Activated CD4-positive, alpha-beta T cell treated with anti-CD3 and anti-CD28 coated beads, Interleukin-2, amount 10 ng/mL, durations not matched to agents 7 days and 5 days (primary cell): ENCODE measurements at regions not wholly inside any gene's neighbourhood (a gene's known extent, or its start where the extent isn't known, plus 50 kb on each side); places are given as distances from the start of the nearest gene placed in this dataset.
"Not testable (repeated sequence)": the region's sequence is repeated elsewhere in the genome, so short reads cannot be mapped to it uniquely, and the experiment has no call there.

Source experiments
- CTCF ChIA-PET: fragments of 350-600 bp; sonication (Branson Sonifier 250); formaldehyde crosslinking; loops from one replicate; lab custom pipeline; 2021; ENCODE audit warnings: antibody characterized with exemption; lab: Charles Lee
- POLR2A ChIA-PET: fragments of 350-600 bp; sonication (Branson Sonifier 250); formaldehyde crosslinking; loops from one replicate; lab custom pipeline; 2021; ENCODE audit warnings: antibody characterized with exemption; lab: Charles Lee
- DNase-seq: peaks from one replicate; pipeline ENCODE4 v3.0.0-alpha.2; 2020
- H3K27ac Mint-ChIP-seq: one replicate; pipeline ENCODE4 v1.8.0; 2021; ENCODE audit warnings: mild to moderate bottlenecking, moderate library complexity, mixed read lengths
- H3K27me3 Mint-ChIP-seq: one replicate; pipeline ENCODE4 v1.8.0; 2021; ENCODE audit warnings: mixed read lengths
- H3K36me3 Mint-ChIP-seq: one replicate; pipeline ENCODE4 v1.8.0; 2021; ENCODE audit warnings: low read depth, mixed read lengths
- H3K4me1 Mint-ChIP-seq: one replicate; pipeline ENCODE4 v1.8.0; 2021; ENCODE audit warnings: mixed read lengths
- H3K4me3 Mint-ChIP-seq: one replicate; pipeline ENCODE4 v1.8.0; 2021; ENCODE audit warnings: mild to moderate bottlenecking, moderate library complexity, mixed read lengths
- H3K9me3 Mint-ChIP-seq: one replicate; pipeline ENCODE4 v1.8.0; 2021; ENCODE audit warnings: mixed read lengths

GRCh38 chr12:73599268-73599667, 938.4 kb upstream of the ATXN7L3B start:
- Mint-ChIP-seq H3K27ac (no peak overlapping the region), H3K27me3 (no peaks in the 10 kb centered on the region), H3K4me3 (no peak overlapping the region), H3K4me1 (no peaks in the 10 kb centered on the region), H3K36me3 (no peaks in the 10 kb centered on the region), H3K9me3 (peaks cover 2% of the 10 kb centered on the region)
- CTCF ChIA-PET: no interaction called here
- no peak for DNase-seq
- POLR2A ChIA-PET: no interaction called here

DNA sequence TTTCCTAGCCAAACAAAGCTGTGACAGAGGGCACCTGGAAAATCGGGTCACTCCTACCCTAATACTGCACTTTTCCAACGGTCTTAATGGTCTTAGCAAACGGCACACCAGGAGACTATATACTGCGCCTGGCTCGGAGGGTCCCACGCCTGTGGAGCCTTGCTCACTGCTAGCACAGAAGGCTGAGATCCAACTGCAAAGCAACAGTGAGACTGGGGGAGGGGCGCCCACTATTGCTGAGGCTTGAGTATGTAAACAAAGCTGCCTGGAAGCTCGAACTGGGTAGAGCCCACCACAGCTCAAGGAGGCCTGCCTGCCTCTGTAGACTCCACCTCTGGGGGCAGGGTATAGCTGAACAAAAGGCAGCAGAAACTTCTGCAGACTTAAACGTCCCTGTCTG, 931.7 kb upstream of the ATXN7L3B start:
- H3K4me3 Mint-ChIP-seq, H3K27me3 Mint-ChIP-seq, H3K36me3 Mint-ChIP-seq, CTCF ChIA-PET, H3K9me3 Mint-ChIP-seq, POLR2A ChIA-PET, H3K27ac Mint-ChIP-seq, DNase-seq, H3K4me1 Mint-ChIP-seq: not testable (repeated sequence)

GRCh38 chr12:73612551-73612950, 925.1 kb upstream of the ATXN7L3B start:
- Mint-ChIP-seq H3K4me1 (no peaks in the 10 kb centered on the region), H3K4me3 (no peak overlapping the region), H3K9me3 (peaks cover 10% of the 10 kb centered on the region), H3K27ac (no peak overlapping the region), H3K27me3 (no peaks in the 10 kb centered on the region), H3K36me3 (no peaks in the 10 kb centered on the region)
- POLR2A ChIA-PET: no interaction called here
- DNase-seq: no peak
- CTCF ChIA-PET: no interaction called here

- POLR2A ChIA-PET: no interaction called here
- Mint-ChIP-seq H3K9me3 (peaks cover 5% of the 10 kb centered on the region), H3K27ac (no peak overlapping the region), H3K36me3 (no peaks in the 10 kb centered on the region), H3K27me3 (no peaks in the 10 kb centered on the region), H3K4me1 (no peaks in the 10 kb centered on the region), H3K4me3 (no peak overlapping the region)
- CTCF ChIA-PET: no interaction called here
- DNase-seq: no peak
Measured at GRCh38 chr12:73623421-73623820, 914.2 kb upstream of the ATXN7L3B start.

GRCh38 chr12:73625226-73625625, 912.4 kb upstream of the ATXN7L3B start:
- CTCF ChIA-PET: no interaction called here
- Mint-ChIP-seq H3K4me1 (no peaks in the 10 kb centered on the region), H3K27me3 (no peaks in the 10 kb centered on the region), H3K36me3 (no peaks in the 10 kb centered on the region), H3K4me3 (no peak overlapping the region), H3K9me3 (peaks cover 5% of the 10 kb centered on the region), H3K27ac (no peak overlapping the region)
- no peak for DNase-seq
- POLR2A ChIA-PET: no interaction called here

- H3K4me1 Mint-ChIP-seq: no peaks in the 10 kb centered on the region
- no peak overlapping the region for H3K27ac Mint-ChIP-seq
- no peaks in the 10 kb centered on the region for H3K27me3 Mint-ChIP-seq
- H3K9me3 Mint-ChIP-seq: no peaks in the 10 kb centered on the region
- no peaks in the 10 kb centered on the region for H3K36me3 Mint-ChIP-seq
- CTCF ChIA-PET: no interaction called here
- POLR2A ChIA-PET: no interaction called here
- no peak overlapping the region for H3K4me3 Mint-ChIP-seq
- DNase-seq: no peak
Measured at GRCh38 chr12:73629171-73629570, 908.5 kb upstream of the ATXN7L3B start.

- no peak overlapping the region for H3K27ac Mint-ChIP-seq
- H3K4me1 Mint-ChIP-seq: no peaks in the 10 kb centered on the region
- no peaks in the 10 kb centered on the region for H3K9me3 Mint-ChIP-seq
- H3K4me3 Mint-ChIP-seq: no peak overlapping the region
- no peaks in the 10 kb centered on the region for H3K36me3 Mint-ChIP-seq
- POLR2A ChIA-PET: no interaction called here
- H3K27me3 Mint-ChIP-seq: no peaks in the 10 kb centered on the region
- DNase-seq: no peak
- CTCF ChIA-PET: interaction anchor here (0.5 to 1.1 kb wide), 2 partner anchors 9 to 45 kb away, joined by 3 to 4 read pairs; no protein-coding TSS in a partner anchor
Measured at GRCh38 chr12:73629893-73630831, 907.5 kb upstream of the ATXN7L3B start.

DNA sequence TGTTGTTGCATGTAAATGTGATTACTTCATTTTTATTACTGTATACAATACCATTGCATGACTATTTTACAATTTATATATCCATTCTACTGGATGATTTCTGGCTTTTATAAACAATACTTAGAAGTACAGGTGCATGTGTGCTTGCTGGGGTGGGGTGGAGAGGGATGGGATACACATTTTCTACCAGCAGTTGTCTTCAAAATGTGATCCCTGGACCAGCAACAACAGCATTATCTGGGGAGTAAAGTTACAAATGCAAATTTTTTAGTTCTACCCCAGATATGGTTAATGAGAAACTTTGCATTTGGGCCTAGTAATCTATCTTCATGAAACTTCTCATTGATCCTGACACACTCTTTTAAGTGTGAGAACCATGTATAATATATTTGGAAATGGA, 905.4 kb upstream of the ATXN7L3B start:
- CTCF ChIA-PET: no interaction called here
- H3K27ac Mint-ChIP-seq: no peak overlapping the region
- H3K4me3 Mint-ChIP-seq: no peak overlapping the region
- no peak for DNase-seq
- no peaks in the 10 kb centered on the region for H3K9me3 Mint-ChIP-seq
- H3K27me3 Mint-ChIP-seq: no peaks in the 10 kb centered on the region
- POLR2A ChIA-PET: no interaction called here
- H3K36me3 Mint-ChIP-seq: no peaks in the 10 kb centered on the region
- no peaks in the 10 kb centered on the region for H3K4me1 Mint-ChIP-seq

DNA sequence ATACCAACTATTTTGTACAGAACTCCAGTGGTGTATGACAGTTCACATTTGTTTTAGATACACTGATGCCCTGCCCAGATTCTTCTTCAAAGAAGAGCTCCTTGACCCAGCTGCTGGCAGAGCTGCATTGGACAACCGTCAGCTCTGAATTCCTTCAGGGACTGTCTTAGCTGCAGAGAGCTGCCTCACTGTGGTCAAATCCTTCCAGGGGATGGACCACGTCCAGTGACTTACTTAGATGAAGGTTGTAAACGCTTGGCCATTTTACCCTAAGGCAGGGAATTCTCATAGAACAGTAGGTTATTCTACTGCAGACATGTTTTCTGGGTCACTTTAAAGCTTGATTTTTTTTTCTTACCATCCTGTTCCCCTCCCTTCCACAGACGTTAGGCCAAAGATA, 905.0 kb upstream of the ATXN7L3B start:
- POLR2A ChIA-PET: no interaction called here
- DNase-seq: no peak
- H3K4me3 Mint-ChIP-seq: no peak overlapping the region
- H3K27me3 Mint-ChIP-seq: no peaks in the 10 kb centered on the region
- H3K4me1 Mint-ChIP-seq: no peaks in the 10 kb centered on the region
- no peaks in the 10 kb centered on the region for H3K36me3 Mint-ChIP-seq
- no peaks in the 10 kb centered on the region for H3K9me3 Mint-ChIP-seq
- H3K27ac Mint-ChIP-seq: no peak overlapping the region
- CTCF ChIA-PET: no interaction called here

DNA sequence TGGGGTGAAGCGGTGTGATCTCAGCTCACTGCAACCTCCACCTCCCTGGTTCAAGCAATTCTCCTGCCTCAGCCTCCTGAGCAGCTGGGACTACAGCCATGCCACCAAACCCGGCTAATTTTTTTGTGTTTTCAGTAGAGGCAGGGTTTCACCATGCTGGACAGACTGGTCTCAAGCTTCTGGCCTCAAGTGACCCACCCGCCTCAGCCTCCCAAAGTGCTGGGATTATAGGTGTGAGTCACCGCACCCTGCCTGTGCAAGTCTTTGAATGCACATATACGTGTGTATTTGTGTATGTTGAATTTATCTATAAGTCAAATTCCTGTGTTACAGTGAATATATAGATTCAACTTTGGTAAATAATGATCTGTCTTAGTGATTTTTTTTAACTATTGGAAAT, 898.2 kb upstream of the ATXN7L3B start:
- H3K36me3 Mint-ChIP-seq, H3K9me3 Mint-ChIP-seq, H3K4me1 Mint-ChIP-seq, H3K4me3 Mint-ChIP-seq, H3K27ac Mint-ChIP-seq, DNase-seq, H3K27me3 Mint-ChIP-seq, POLR2A ChIA-PET: not testable (repeated sequence)
- CTCF ChIA-PET: interaction anchor here (1.6 kb wide), 1 partner anchor 9 kb away, joined by 4 read pairs; no protein-coding TSS in a partner anchor

DNA sequence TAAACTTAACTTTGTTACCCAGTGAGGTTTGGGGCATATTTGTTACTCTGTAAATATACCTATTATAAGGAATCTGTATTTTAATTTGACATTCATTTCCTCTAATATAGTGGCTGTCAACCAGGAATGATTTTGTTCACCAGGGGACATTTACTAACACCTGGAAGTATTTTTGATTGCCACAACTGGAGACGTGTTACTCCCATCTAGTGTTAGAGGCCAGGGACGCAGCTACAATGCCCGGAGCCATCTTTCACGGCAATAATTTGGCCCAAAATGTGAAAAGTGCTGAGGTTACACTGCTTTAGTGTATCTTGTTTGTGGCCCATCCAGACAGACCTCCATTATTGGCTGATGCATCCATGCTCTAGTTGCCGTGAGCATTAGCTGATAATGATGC, 881.3 kb upstream of the ATXN7L3B start:
- DNase-seq: no peak
- Mint-ChIP-seq H3K4me3 (no peak overlapping the region), H3K36me3 (no peaks in the 10 kb centered on the region), H3K4me1 (no peaks in the 10 kb centered on the region), H3K9me3 (peaks cover 7% of the 10 kb centered on the region), H3K27me3 (no peaks in the 10 kb centered on the region), H3K27ac (no peak overlapping the region)
- ChIA-PET CTCF (no interaction called here), POLR2A (no interaction called here)

GRCh38 chr12:73659802-73660201, 877.8 kb upstream of the ATXN7L3B start:
- no peaks in the 10 kb centered on the region for H3K36me3 Mint-ChIP-seq
- H3K4me1 Mint-ChIP-seq: no peaks in the 10 kb centered on the region
- DNase-seq: no peak
- no peak overlapping the region for H3K4me3 Mint-ChIP-seq
- POLR2A ChIA-PET: no interaction called here
- H3K27me3 Mint-ChIP-seq: no peaks in the 10 kb centered on the region
- no peak overlapping the region for H3K27ac Mint-ChIP-seq
- no peaks in the 10 kb centered on the region for H3K9me3 Mint-ChIP-seq
- CTCF ChIA-PET: no interaction called here

DNA sequence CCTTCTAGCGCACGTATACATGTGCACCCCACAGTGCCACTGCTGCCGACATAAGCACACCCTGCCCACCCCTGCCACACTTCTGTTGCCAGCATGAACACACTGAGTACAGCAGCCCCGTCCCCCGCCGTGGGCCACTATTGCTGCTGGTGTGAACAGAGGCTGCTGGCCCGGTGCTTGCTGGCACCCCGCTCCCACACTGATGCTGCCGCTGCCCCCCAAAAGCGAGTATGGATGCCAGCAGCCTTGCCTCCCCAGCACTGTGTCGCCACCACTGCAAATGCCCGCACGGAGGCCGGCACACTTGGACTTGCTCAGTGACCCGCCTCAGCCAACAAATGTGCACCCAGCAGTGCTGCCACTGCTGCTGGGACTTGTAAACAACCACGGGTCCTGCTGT, 872.4 kb upstream of the ATXN7L3B start:
- H3K27me3 Mint-ChIP-seq: no peaks in the 10 kb centered on the region
- CTCF ChIA-PET: no interaction called here
- no peaks in the 10 kb centered on the region for H3K36me3 Mint-ChIP-seq
- no peaks in the 10 kb centered on the region for H3K9me3 Mint-ChIP-seq
- POLR2A ChIA-PET: no interaction called here
- H3K4me1 Mint-ChIP-seq: no peaks in the 10 kb centered on the region
- H3K27ac Mint-ChIP-seq: no peak overlapping the region
- H3K4me3 Mint-ChIP-seq: no peak overlapping the region
- no peak for DNase-seq

GRCh38 chr12:73671550-73671949, 866.1 kb upstream of the ATXN7L3B start:
- H3K36me3 Mint-ChIP-seq, H3K27ac Mint-ChIP-seq, H3K4me3 Mint-ChIP-seq, H3K4me1 Mint-ChIP-seq, POLR2A ChIA-PET, CTCF ChIA-PET, H3K9me3 Mint-ChIP-seq, H3K27me3 Mint-ChIP-seq, DNase-seq: not testable (repeated sequence)
